OCI-LY1 (cell line): ENCODE measurements at regions not wholly inside any gene's neighbourhood (a gene's known extent, or its start where the extent isn't known, plus 50 kb on each side); places are given as distances from the start of the nearest gene placed in this dataset.

Experiments
- H2AFZ ChIP-seq: fragments of 200-600 bp; sonication (generic), shearing (Covaris generic); 2 replicates; pipeline ENCODE4 v1.6.0; 2014; ENCODE audit warnings: antibody characterized with exemption, mild to moderate bottlenecking, low read length
- H3F3A ChIP-seq: fragments of 200-600 bp; sonication (generic), shearing (Covaris generic); 2 replicates; pipeline ENCODE4 v1.6.0; 2014; ENCODE audit warnings: mild to moderate bottlenecking, antibody characterized with exemption, low read length, moderate library complexity; ENCODE audit not compliant: insufficient read depth
- H3K27ac ChIP-seq: fragments of 200-600 bp; sonication (generic); 2 replicates; pipeline ENCODE4 v1.5.1; 2014; ENCODE audit warnings: low read length, mixed run types, mild to moderate bottlenecking, low read depth; ENCODE audit not compliant: poor library complexity, severe bottlenecking
- H3K27me3 ChIP-seq: fragments of 200-600 bp; sonication (generic); 2 replicates; pipeline ENCODE4 v1.6.0; 2014; ENCODE audit warnings: antibody characterized with exemption, mild to moderate bottlenecking, low read length, moderate library complexity; ENCODE audit not compliant: insufficient read depth
- H3K36me3 ChIP-seq: fragments of 200-600 bp; sonication (generic); 2 replicates; pipeline ENCODE4 v1.6.1; 2014; ENCODE audit warnings: mild to moderate bottlenecking, antibody characterized with exemption, low read length, moderate library complexity, mixed read lengths; ENCODE audit not compliant: insufficient read depth
- H3K4me1 ChIP-seq: fragments of 200-600 bp; sonication (generic); 2 replicates; pipeline ENCODE4 v1.5.1; 2014; ENCODE audit warnings: mild to moderate bottlenecking, low read length, moderate library complexity; ENCODE audit not compliant: insufficient read depth, severe bottlenecking
- H3K4me2 ChIP-seq: fragments of 200-600 bp; sonication (generic), shearing (Covaris generic); 2 replicates; pipeline ENCODE4 v1.6.1; 2014; ENCODE audit warnings: low read length
- H3K4me3 ChIP-seq: fragments of 200-600 bp; sonication (generic); 2 replicates; pipeline ENCODE4 v1.5.1; 2014; ENCODE audit warnings: low read length, low read depth, mild to moderate bottlenecking, mixed read lengths; ENCODE audit not compliant: poor library complexity, severe bottlenecking
- H3K79me2 ChIP-seq: fragments of 200-600 bp; shearing (Covaris generic); 2 replicates; pipeline ENCODE4 v1.6.1; 2016; ENCODE audit warnings: mixed run types, low read length, mixed read lengths; ENCODE audit not compliant: insufficient read depth
- H3K9ac ChIP-seq: fragments of 200-600 bp; sonication (generic), shearing (Covaris generic); 2 replicates; pipeline ENCODE4 v1.6.1; 2014; ENCODE audit warnings: mild to moderate bottlenecking, low read length, mixed read lengths
- H3K9me2 ChIP-seq: fragments of 200-600 bp; sonication (generic), shearing (Covaris generic); 2 replicates; pipeline ENCODE4 v1.6.1; 2014; ENCODE audit warnings: low read depth, mild to moderate bottlenecking, low read length, mixed read lengths
- H3K9me3 ChIP-seq: fragments of 200-600 bp; shearing (Covaris generic); 2 replicates; pipeline ENCODE4 v1.6.1; 2014; ENCODE audit warnings: low read length, mixed read lengths
- H4K20me1 ChIP-seq: fragments of 200-600 bp; sonication (generic), shearing (Covaris generic); 2 replicates; pipeline ENCODE4 v1.6.0; 2016; ENCODE audit warnings: mild to moderate bottlenecking, low read length; ENCODE audit not compliant: insufficient read depth
- CTCF ChIP-seq: fragments of 200-600 bp; sonication (generic), shearing (Covaris generic); IDR thresholded peaks from 2 replicates; pipeline ENCODE4 v1.5.1; 2017; ENCODE audit warnings: mild to moderate bottlenecking, antibody characterized with exemption, low read length, moderate library complexity, mixed read lengths
- EZH2 ChIP-seq: fragments of 200-600 bp; sonication (generic), shearing (Covaris generic); IDR thresholded peaks from 2 replicates; pipeline ENCODE4 v1.8.0; 2017; ENCODE audit warnings: borderline replicate concordance, mixed run types, mild to moderate bottlenecking, antibody characterized with exemption, low read length, moderate library complexity, mixed read lengths

- TF ChIP-seq EZH2 (no peak), CTCF (no peak)
- Histone ChIP-seq H4K20me1 (no peaks in the 10 kb centered on the region), H3K4me3 (no peak overlapping the region), H3K4me1 (no peaks in the 10 kb centered on the region), H3F3A (no peaks in the 10 kb centered on the region), H3K27me3 (no peaks in the 10 kb centered on the region), H3K9me2 (no peaks in the 10 kb centered on the region), H3K9ac (no peak overlapping the region), H3K4me2 (no peak overlapping the region), H2AFZ (no peak overlapping the region), H3K36me3 (no peaks in the 10 kb centered on the region; the same call in 1 of the 2 replicates), H3K9me3 (peaks cover 6% of the 10 kb centered on the region; the same call in 1 of the 2 replicates), H3K79me2 (no peaks in the 10 kb centered on the region), H3K27ac (no peak overlapping the region)
Measured at GRCh38 chr2:32887125-32887524, 59.6 kb upstream of the LTBP1 start.

DNA sequence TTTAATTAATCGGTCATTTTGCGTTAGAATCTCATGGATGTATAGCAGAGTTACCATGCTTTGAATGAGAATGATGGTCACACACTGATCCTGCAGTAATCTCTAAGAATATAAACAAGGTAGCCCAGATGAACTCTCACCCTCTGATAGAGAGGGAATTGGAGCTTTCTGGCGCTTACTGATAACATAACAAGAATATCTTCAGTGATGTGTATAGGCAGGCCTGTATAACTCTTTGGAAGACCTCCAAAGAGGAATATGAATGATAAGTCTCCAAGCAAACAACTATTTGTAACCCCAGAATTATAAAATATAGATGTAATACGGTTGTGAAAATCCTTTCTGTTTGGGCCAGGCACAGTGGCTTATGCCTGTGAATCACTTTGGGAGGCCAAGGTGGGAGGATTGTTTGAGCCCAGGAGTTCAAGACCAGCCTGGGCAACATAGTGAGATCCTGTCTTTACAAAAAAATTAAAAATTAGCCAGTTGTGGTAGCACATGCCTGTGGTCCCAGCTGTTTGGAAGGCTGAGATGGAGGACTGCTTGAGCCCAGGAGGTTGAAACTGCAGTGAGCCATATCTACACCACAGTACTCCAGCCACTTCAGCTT lies 52.5 kb upstream of the LTBP1 start:
- Histone ChIP-seq H4K20me1 (no peaks in the 10 kb centered on the region), H3K4me2 (no peak overlapping the region), H3K9me2 (no peaks in the 10 kb centered on the region), H3K27ac (no peak overlapping the region), H3K9me3 (0 out of 2 replicates have a peak, but pooled peaks cover 3% of the 10 kb centered on the region), H2AFZ (no peak overlapping the region), H3K27me3 (no peaks in the 10 kb centered on the region), H3F3A (no peaks in the 10 kb centered on the region), H3K4me1 (no peaks in the 10 kb centered on the region), H3K9ac (no peak overlapping the region), H3K4me3 (no peak overlapping the region), H3K36me3 (no peaks in the 10 kb centered on the region), H3K79me2 (no peaks in the 10 kb centered on the region)
- TF ChIP-seq CTCF (no peak), EZH2 (no peak)

- H3K27me3 ChIP-seq, result no peaks in the 10 kb centered on the region
- H2AFZ ChIP-seq, result no peak overlapping the region
- H3K9ac ChIP-seq, result no peak overlapping the region
- H3K9me2 ChIP-seq, result no peaks in the 10 kb centered on the region
- H4K20me1 ChIP-seq, result no peaks in the 10 kb centered on the region
- 0 out of 2 replicates have a peak, but pooled peaks cover 3% of the 10 kb centered on the region for H3K9me3 ChIP-seq
- no peaks in the 10 kb centered on the region for H3K4me1 ChIP-seq
- H3K27ac ChIP-seq, result no peak overlapping the region
- H3K79me2 ChIP-seq, result no peaks in the 10 kb centered on the region
- no peaks in the 10 kb centered on the region for H3K36me3 ChIP-seq
- TF ChIP-seq EZH2 (no peak), CTCF (no peak)
- H3F3A ChIP-seq, result no peaks in the 10 kb centered on the region
- H3K4me2 ChIP-seq, result no peak overlapping the region
- no peak overlapping the region for H3K4me3 ChIP-seq
Measured at GRCh38 chr2:32895424-32895823, 51.3 kb upstream of the LTBP1 start.
